Colon (tissue), 2 donors: ENCODE measurements at regions not wholly inside any gene's neighbourhood (a gene's known extent, or its start where the extent isn't known, plus 50 kb on each side); places are given as distances from the start of the nearest gene placed in this dataset.

Source experiments
- FAIRE-seq: peaks from 2 replicates; lab custom pipeline; 2012; peaks lifted over from hg19 to GRCh38; lab: Jason Lieb, UNC
- donor health status: control.
- donor health status: control.

GRCh38 chr15:70277556-70277955 lies 179.8 kb upstream of the TLE3 start:
- FAIRE-seq, result no peak

GRCh38 chr15:70276401-70276800 lies 178.7 kb upstream of the TLE3 start:
- FAIRE-seq, result no peak

GRCh38 chr15:70275461-70276138 lies 177.9 kb upstream of the TLE3 start:
- FAIRE-seq, result no peak

- FAIRE-seq, result no peak
Measured at GRCh38 chr15:70274908-70275307, 177.2 kb upstream of the TLE3 start.

GRCh38 chr15:70274255-70274880 lies 176.7 kb upstream of the TLE3 start:
- FAIRE-seq, result no peak

GRCh38 chr15:70273808-70274207 lies 176.1 kb upstream of the TLE3 start:
- FAIRE-seq, result no peak

GRCh38 chr15:70272565-70273355 lies 175.0 kb upstream of the TLE3 start:
- no peak for FAIRE-seq

- no peak for FAIRE-seq
Measured at GRCh38 chr15:70271422-70272088, 173.8 kb upstream of the TLE3 start.

GRCh38 chr15:70270752-70271111 lies 173.0 kb upstream of the TLE3 start:
- no peak for FAIRE-seq

GRCh38 chr15:70269991-70270751 lies 172.5 kb upstream of the TLE3 start:
- no peak for FAIRE-seq

GRCh38 chr15:70269311-70269911 lies 171.7 kb upstream of the TLE3 start:
- FAIRE-seq, result no peak

- FAIRE-seq, result no peak
Measured at GRCh38 chr15:70268698-70269251, 171.1 kb upstream of the TLE3 start.

- FAIRE-seq, result no peak
Measured at GRCh38 chr15:70267879-70268278, 170.2 kb upstream of the TLE3 start.

GRCh38 chr15:70267306-70267705 lies 169.6 kb upstream of the TLE3 start:
- FAIRE-seq, result no peak

- no peak for FAIRE-seq
Measured at GRCh38 chr15:70266412-70267121, 168.8 kb upstream of the TLE3 start.

GRCh38 chr15:70265986-70266385 lies 168.3 kb upstream of the TLE3 start:
- no peak for FAIRE-seq

GRCh38 chr15:70265466-70265978 lies 167.8 kb upstream of the TLE3 start:
- FAIRE-seq, result no peak

- FAIRE-seq, result no peak
Measured at GRCh38 chr15:70264738-70265465, 167.2 kb upstream of the TLE3 start.

GRCh38 chr15:70264014-70264582 lies 166.4 kb upstream of the TLE3 start:
- no peak for FAIRE-seq
